Astrocyte (in vitro differentiated cells and primary cell): ENCODE measurements at regions not wholly inside any gene's neighbourhood (a gene's known extent, or its start where the extent isn't known, plus 50 kb on each side); places are given as distances from the start of the nearest gene placed in this dataset.

Source experiments
- DNase-seq: peaks from one replicate; pipeline ENCODE4 v3.0.0-alpha.2; 2010; ENCODE audit warnings: low read depth
- FAIRE-seq: peaks from 2 replicates; lab custom pipeline; 2011; peaks lifted over from hg19 to GRCh38; lab: Jason Lieb, UNC
- H2AFZ ChIP-seq: 2 replicates; pipeline ENCODE4 v1.6.0; 2012; ENCODE audit warnings: low read depth, low read length, inconsistent platforms
- H3K27ac ChIP-seq: 2 replicates; pipeline ENCODE4 v1.5.1; 2011; ENCODE audit warnings: low read depth, low read length, inconsistent platforms
- H3K27me3 ChIP-seq: 2 replicates; pipeline ENCODE4 v1.6.0; 2011; ENCODE audit warnings: low read length, inconsistent platforms; ENCODE audit not compliant: insufficient read depth
- H3K36me3 ChIP-seq: 2 replicates; pipeline ENCODE4 v1.5.1; 2011; ENCODE audit warnings: low read length, inconsistent platforms; ENCODE audit not compliant: insufficient read depth
- H3K4me1 ChIP-seq: 2 replicates; pipeline ENCODE4 v1.5.1; 2011; ENCODE audit warnings: low read length, inconsistent platforms; ENCODE audit not compliant: insufficient read depth
- H3K4me2 ChIP-seq: 2 replicates; pipeline ENCODE4 v1.6.0; 2012; ENCODE audit warnings: low read length, inconsistent platforms
- H3K4me3 ChIP-seq: 2 replicates; pipeline ENCODE4 v1.5.1; 2011; ENCODE audit warnings: low read depth, mild to moderate bottlenecking, low read length, inconsistent platforms; ENCODE audit not compliant: insufficient read depth
- H3K79me2 ChIP-seq: 2 replicates; pipeline ENCODE4 v1.6.0; 2012; ENCODE audit warnings: mild to moderate bottlenecking, low read length, inconsistent platforms; ENCODE audit not compliant: insufficient read depth
- H3K9ac ChIP-seq: 2 replicates; pipeline ENCODE4 v1.6.0; 2012; ENCODE audit warnings: mild to moderate bottlenecking, low read length, inconsistent platforms
- H3K9me3 ChIP-seq: 2 replicates; pipeline ENCODE4 v1.5.1; 2012; ENCODE audit warnings: low read depth, mild to moderate bottlenecking, low read length, inconsistent platforms; ENCODE audit not compliant: insufficient read depth
- H4K20me1 ChIP-seq: 2 replicates; pipeline ENCODE4 v1.6.0; 2012; ENCODE audit warnings: low read length, inconsistent platforms; ENCODE audit not compliant: insufficient read depth
- H3K27ac Mint-ChIP-seq: one replicate; pipeline ENCODE4 v1.8.0; 2021; ENCODE audit warnings: mild to moderate bottlenecking, mixed read lengths; ENCODE audit not compliant: unreplicated experiment
- H3K27me3 Mint-ChIP-seq: one replicate; pipeline ENCODE4 v1.8.0; 2021; ENCODE audit warnings: low read depth, mixed read lengths; ENCODE audit not compliant: unreplicated experiment
- H3K36me3 Mint-ChIP-seq: one replicate; pipeline ENCODE4 v1.8.0; 2021; ENCODE audit warnings: low read depth, mixed read lengths; ENCODE audit not compliant: unreplicated experiment
- H3K4me1 Mint-ChIP-seq: one replicate; pipeline ENCODE4 v1.8.0; 2021; ENCODE audit warnings: low read depth, mixed read lengths; ENCODE audit not compliant: unreplicated experiment
- H3K4me3 Mint-ChIP-seq: one replicate; pipeline ENCODE4 v1.8.0; 2021; ENCODE audit warnings: mild to moderate bottlenecking, moderate library complexity, mixed read lengths; ENCODE audit not compliant: unreplicated experiment
- H3K9me3 Mint-ChIP-seq: one replicate; pipeline ENCODE4 v1.8.0; 2021; ENCODE audit warnings: mild to moderate bottlenecking, mixed read lengths; ENCODE audit not compliant: unreplicated experiment
- EZH2 ChIP-seq: IDR thresholded peaks from 2 replicates; pipeline ENCODE4 v1.6.1; 2012; ENCODE audit warnings: mild to moderate bottlenecking, low read length, inconsistent platforms; ENCODE audit not compliant: insufficient read depth
- TF ChIP-seq, protein P1 (sequence below): IDR thresholded peaks from 2 replicates; pipeline ENCODE4 v1.5.1; 2011; ENCODE audit warnings: low read depth, mild to moderate bottlenecking, inconsistent platforms, low read length, moderate library complexity; ENCODE audit not compliant: insufficient read depth

DNA sequence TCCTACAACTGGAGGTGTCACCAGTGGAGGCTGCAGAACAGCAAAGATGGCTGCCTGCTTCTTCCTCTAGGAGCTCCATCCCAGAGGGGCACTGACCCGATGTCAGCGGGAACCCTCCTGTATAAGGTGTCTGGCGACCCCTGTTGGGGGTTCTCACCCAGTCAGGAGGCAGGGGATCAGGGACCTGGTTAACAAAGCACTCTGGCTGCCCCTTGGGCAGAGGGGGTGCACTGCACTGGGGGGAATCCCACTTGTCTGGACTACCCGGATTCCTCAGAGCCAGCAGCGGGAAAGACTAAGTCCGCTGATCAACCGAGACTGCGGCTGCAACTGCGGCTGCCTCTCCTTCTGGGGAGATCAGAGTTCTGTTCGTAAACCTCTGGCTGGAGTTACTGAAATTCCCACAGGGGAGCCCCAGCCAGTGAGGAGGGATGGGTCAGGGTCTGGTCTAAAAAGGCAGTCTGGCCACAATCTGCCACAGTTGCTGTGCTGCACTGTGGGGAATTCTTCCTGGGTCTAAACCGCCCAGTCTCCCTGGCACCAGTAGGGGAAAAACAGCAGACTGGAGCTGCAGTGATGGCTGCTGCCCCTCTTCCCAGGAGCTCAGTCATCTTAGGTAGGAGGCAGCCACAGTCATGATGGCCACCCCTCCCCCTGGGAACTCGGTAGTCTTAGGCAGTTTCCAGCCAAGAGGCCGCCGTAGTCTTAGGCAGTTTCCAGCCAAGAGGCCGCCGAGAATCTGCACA is 213.4 kb downstream of the CYB561 start:
- peaks cover 60% of the 10 kb centered on the region for H3K79me2 ChIP-seq
- no peak overlapping the region for H3K4me2 ChIP-seq
- no peak overlapping the region for H2AFZ ChIP-seq
- peaks cover 19% of the 10 kb centered on the region for H3K36me3 Mint-ChIP-seq
- H3K4me3 ChIP-seq, result no peak overlapping the region
- no peak overlapping the region for H3K9ac ChIP-seq
- no peaks in the 10 kb centered on the region for H3K36me3 ChIP-seq
- H3K9me3 ChIP-seq, result no peaks in the 10 kb centered on the region
- H3K4me1 ChIP-seq, result no peaks in the 10 kb centered on the region
- DNase-seq, result no peak
- no peak overlapping the region for H3K4me3 Mint-ChIP-seq
- no peak overlapping the region for H3K27ac ChIP-seq
- peaks cover 14% of the 10 kb centered on the region for H3K9me3 Mint-ChIP-seq
- peaks cover 40% of the 10 kb centered on the region for H4K20me1 ChIP-seq
- FAIRE-seq, result no peak
- H3K4me1 Mint-ChIP-seq, result no peaks in the 10 kb centered on the region
- no peaks in the 10 kb centered on the region for H3K27me3 ChIP-seq
- no peaks in the 10 kb centered on the region for H3K27me3 Mint-ChIP-seq
- H3K27ac Mint-ChIP-seq, result no peak overlapping the region
- TF ChIP-seq EZH2, result no peak

DNA sequence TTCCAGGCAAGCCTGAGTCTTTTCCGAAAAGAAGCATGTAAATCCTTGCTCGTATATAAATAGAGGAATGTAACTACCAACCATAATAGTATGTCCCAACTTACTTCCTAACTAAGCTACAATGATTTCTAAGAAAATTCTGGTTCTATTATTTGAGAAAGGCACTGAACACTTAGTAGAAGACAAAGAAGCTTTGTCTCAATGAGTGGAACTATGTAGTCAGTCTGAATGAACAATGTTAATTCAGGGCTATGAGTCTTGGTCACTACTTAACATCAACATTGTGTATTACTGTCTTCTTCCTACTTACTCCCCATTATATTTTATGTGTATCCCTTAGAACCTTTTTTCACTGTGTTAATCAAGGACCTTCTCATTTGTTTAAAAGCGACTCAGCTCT is 206.0 kb downstream of the CYB561 start:
- H3K4me3 Mint-ChIP-seq, result no peak overlapping the region
- DNase-seq (no peak), FAIRE-seq (no peak)
- H3K9me3 Mint-ChIP-seq, result peaks cover 2% of the 10 kb centered on the region
- no peak overlapping the region for H3K27ac Mint-ChIP-seq
- peaks cover 5% of the 10 kb centered on the region for H3K36me3 ChIP-seq
- peaks cover 4% of the 10 kb centered on the region for H3K79me2 ChIP-seq
- no peak for TF ChIP-seq EZH2
- TF ChIP-seq, protein P1, sequence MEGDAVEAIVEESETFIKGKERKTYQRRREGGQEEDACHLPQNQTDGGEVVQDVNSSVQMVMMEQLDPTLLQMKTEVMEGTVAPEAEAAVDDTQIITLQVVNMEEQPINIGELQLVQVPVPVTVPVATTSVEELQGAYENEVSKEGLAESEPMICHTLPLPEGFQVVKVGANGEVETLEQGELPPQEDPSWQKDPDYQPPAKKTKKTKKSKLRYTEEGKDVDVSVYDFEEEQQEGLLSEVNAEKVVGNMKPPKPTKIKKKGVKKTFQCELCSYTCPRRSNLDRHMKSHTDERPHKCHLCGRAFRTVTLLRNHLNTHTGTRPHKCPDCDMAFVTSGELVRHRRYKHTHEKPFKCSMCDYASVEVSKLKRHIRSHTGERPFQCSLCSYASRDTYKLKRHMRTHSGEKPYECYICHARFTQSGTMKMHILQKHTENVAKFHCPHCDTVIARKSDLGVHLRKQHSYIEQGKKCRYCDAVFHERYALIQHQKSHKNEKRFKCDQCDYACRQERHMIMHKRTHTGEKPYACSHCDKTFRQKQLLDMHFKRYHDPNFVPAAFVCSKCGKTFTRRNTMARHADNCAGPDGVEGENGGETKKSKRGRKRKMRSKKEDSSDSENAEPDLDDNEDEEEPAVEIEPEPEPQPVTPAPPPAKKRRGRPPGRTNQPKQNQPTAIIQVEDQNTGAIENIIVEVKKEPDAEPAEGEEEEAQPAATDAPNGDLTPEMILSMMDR, result no peak
- no peak overlapping the region for H3K4me2 ChIP-seq
- H3K36me3 Mint-ChIP-seq, result peaks cover 27% of the 10 kb centered on the region
- H3K27ac ChIP-seq, result no peak overlapping the region
- H3K27me3 Mint-ChIP-seq, result no peaks in the 10 kb centered on the region
- H3K4me1 Mint-ChIP-seq, result no peaks in the 10 kb centered on the region
- no peaks in the 10 kb centered on the region for H3K27me3 ChIP-seq
- H4K20me1 ChIP-seq, result peaks cover 4% of the 10 kb centered on the region
- H3K9ac ChIP-seq, result no peak overlapping the region
- H3K4me3 ChIP-seq, result no peak overlapping the region
- H2AFZ ChIP-seq, result no peak overlapping the region
- H3K9me3 ChIP-seq, result no peaks in the 10 kb centered on the region
- H3K4me1 ChIP-seq, result no peaks in the 10 kb centered on the region

- no peak overlapping the region for H2AFZ ChIP-seq
- H3K9me3 Mint-ChIP-seq, result no peaks in the 10 kb centered on the region
- no peaks in the 10 kb centered on the region for H3K9me3 ChIP-seq
- H3K27ac Mint-ChIP-seq, result no peak overlapping the region
- TF ChIP-seq, protein P1, result no peak
- peaks cover 4% of the 10 kb centered on the region for H3K4me1 ChIP-seq
- peak; percentile 29 for FAIRE-seq
- no peaks in the 10 kb centered on the region for H3K27me3 ChIP-seq
- no peak overlapping the region for H3K9ac ChIP-seq
- peaks cover 9% of the 10 kb centered on the region for H4K20me1 ChIP-seq
- no peak overlapping the region for H3K27ac ChIP-seq
- no peaks in the 10 kb centered on the region for H3K27me3 Mint-ChIP-seq
- H3K36me3 Mint-ChIP-seq, result no peaks in the 10 kb centered on the region
- no peak overlapping the region for H3K4me2 ChIP-seq
- H3K4me3 Mint-ChIP-seq, result no peak overlapping the region
- H3K4me1 Mint-ChIP-seq, result peaks cover 4% of the 10 kb centered on the region
- DNase-seq, result peak; percentile 20
- no peak overlapping the region for H3K4me3 ChIP-seq
- H3K36me3 ChIP-seq, result peaks cover 5% of the 10 kb centered on the region
- peaks cover 28% of the 10 kb centered on the region for H3K79me2 ChIP-seq
These were observed 199.8 kb downstream of the CYB561 start for GRCh38 chr17:63246344-63246743.
